ENCODE measurements at regions not wholly inside any gene's neighbourhood (a gene's known extent, or its start where the extent isn't known, plus 50 kb on each side); places are given as distances from the start of the nearest gene placed in this dataset.

GRCh38 chr3:83625261-83625660 lies 1333.5 kb upstream of the CADM2 start:
- H3K27ac ChIP-seq: no peak overlapping the region

GRCh38 chr3:83628471-83628870 lies 1330.3 kb upstream of the CADM2 start:
- Histone ChIP-seq H3K27me3 (no peaks in the 10 kb centered on the region), H3K4me3 (no peak overlapping the region), H3K4me1 (no peaks in the 10 kb centered on the region), H3K27ac (no peak overlapping the region), H3K9me3 (no peaks in the 10 kb centered on the region), H3K36me3 (no peaks in the 10 kb centered on the region)
- no peak for DNase-seq
- no peak for TF ChIP-seq POLR2A (IDR thresholded peaks at IDR 0.05)
- TF ChIP-seq CTCF (IDR thresholded peaks at IDR 0.05): no peak

More at GRCh38 chr3:83625261-83625660, 1333.5 kb upstream of the CADM2 start:
- Histone ChIP-seq H3K9me3 (no peaks in the 10 kb centered on the region), H3K36me3 (no peaks in the 10 kb centered on the region), H3K4me1 (no peaks in the 10 kb centered on the region), H3K4me3 (no peak overlapping the region), H3K27me3 (no peaks in the 10 kb centered on the region)
- DNase-seq: no peak
- TF ChIP-seq POLR2A (IDR thresholded peaks at IDR 0.05) (no peak), CTCF (IDR thresholded peaks at IDR 0.05) (no peak)

GRCh38 chr3:83632526-83632925 lies 1326.3 kb upstream of the CADM2 start:
- no peaks in the 10 kb centered on the region for H3K9me3 ChIP-seq
- H3K27me3 ChIP-seq: no peaks in the 10 kb centered on the region
- H3K4me3 ChIP-seq: no peak overlapping the region
- H3K4me1 ChIP-seq: no peaks in the 10 kb centered on the region
- DNase-seq: no peak
- no peak overlapping the region for H3K27ac ChIP-seq
- TF ChIP-seq CTCF (IDR thresholded peaks at IDR 0.05) (no peak), POLR2A (IDR thresholded peaks at IDR 0.05) (no peak)
- no peaks in the 10 kb centered on the region for H3K36me3 ChIP-seq

GRCh38 chr3:83633758-83634157 lies 1325.0 kb upstream of the CADM2 start:
- H3K27ac ChIP-seq: no peak overlapping the region
- H3K36me3 ChIP-seq: no peaks in the 10 kb centered on the region
- H3K27me3 ChIP-seq: no peaks in the 10 kb centered on the region
- DNase-seq: no peak
- no peaks in the 10 kb centered on the region for H3K4me1 ChIP-seq
- TF ChIP-seq CTCF (IDR thresholded peaks at IDR 0.05) (no peak), POLR2A (IDR thresholded peaks at IDR 0.05) (no peak)
- no peak overlapping the region for H3K4me3 ChIP-seq
- H3K9me3 ChIP-seq: no peaks in the 10 kb centered on the region

- H3K4me3 ChIP-seq: no peak overlapping the region
- H3K4me1 ChIP-seq: no peaks in the 10 kb centered on the region
- TF ChIP-seq CTCF (IDR thresholded peaks at IDR 0.05) (no peak), POLR2A (IDR thresholded peaks at IDR 0.05) (no peak)
- no peak overlapping the region for H3K27ac ChIP-seq
- peaks cover 0 to 4% (median 0%) of the 10 kb centered on the region in 4 donors for H3K9me3 ChIP-seq
- no peaks in the 10 kb centered on the region for H3K27me3 ChIP-seq
- H3K36me3 ChIP-seq: no peaks in the 10 kb centered on the region
- DNase-seq: no peak
Measured at GRCh38 chr3:83649692-83650091, 1309.1 kb upstream of the CADM2 start.

GRCh38 chr3:83655083-83655482 lies 1303.7 kb upstream of the CADM2 start:
- no peak for DNase-seq
- TF ChIP-seq CTCF (IDR thresholded peaks at IDR 0.05): no peak
- TF ChIP-seq POLR2A (IDR thresholded peaks at IDR 0.05): no peak
- Histone ChIP-seq H3K36me3 (no peaks in the 10 kb centered on the region), H3K4me3 (no peak overlapping the region), H3K27me3 (no peaks in the 10 kb centered on the region), H3K4me1 (no peaks in the 10 kb centered on the region), H3K27ac (no peak overlapping the region), H3K9me3 (no peaks in the 10 kb centered on the region)
